ENCODE measurements at regions not wholly inside any gene's neighbourhood (a gene's known extent, or its start where the extent isn't known, plus 50 kb on each side); places are given as distances from the start of the nearest gene placed in this dataset.
A peak's percentile ranks its signal among the peaks of the same experiment; 100 is the strongest.

DNA sequence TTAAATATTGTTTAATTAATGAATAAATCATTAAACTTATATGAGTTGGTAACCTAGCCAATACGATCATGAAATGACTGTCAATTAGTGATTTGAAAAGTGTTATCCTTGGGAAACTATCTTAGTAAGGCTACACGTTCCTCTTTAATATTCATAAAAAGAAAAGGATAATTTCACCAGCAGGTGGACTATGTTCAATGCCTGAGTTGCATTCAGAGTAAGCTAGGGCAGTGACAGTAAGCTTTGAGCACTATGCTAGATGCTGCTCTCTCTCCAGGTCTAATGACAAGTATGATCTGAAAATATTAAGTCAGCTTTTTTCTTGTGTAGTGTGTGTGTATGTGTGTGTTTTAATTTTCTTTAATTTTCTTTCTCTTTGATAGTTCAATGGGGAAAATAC is 486.3 kb upstream of the PCDH15 start:
- DNase-seq (ENCODE audit: low read depth, low spot score): no peak
- H3K9me3 Mint-ChIP-seq: peaks cover 8% of the 10 kb centered on the region
- H3K4me1 Mint-ChIP-seq: no peaks in the 10 kb centered on the region
- peaks cover 3% of the 10 kb centered on the region for H3K36me3 Mint-ChIP-seq (ENCODE audit: low read depth)
- TF ChIP-seq, protein P1, sequence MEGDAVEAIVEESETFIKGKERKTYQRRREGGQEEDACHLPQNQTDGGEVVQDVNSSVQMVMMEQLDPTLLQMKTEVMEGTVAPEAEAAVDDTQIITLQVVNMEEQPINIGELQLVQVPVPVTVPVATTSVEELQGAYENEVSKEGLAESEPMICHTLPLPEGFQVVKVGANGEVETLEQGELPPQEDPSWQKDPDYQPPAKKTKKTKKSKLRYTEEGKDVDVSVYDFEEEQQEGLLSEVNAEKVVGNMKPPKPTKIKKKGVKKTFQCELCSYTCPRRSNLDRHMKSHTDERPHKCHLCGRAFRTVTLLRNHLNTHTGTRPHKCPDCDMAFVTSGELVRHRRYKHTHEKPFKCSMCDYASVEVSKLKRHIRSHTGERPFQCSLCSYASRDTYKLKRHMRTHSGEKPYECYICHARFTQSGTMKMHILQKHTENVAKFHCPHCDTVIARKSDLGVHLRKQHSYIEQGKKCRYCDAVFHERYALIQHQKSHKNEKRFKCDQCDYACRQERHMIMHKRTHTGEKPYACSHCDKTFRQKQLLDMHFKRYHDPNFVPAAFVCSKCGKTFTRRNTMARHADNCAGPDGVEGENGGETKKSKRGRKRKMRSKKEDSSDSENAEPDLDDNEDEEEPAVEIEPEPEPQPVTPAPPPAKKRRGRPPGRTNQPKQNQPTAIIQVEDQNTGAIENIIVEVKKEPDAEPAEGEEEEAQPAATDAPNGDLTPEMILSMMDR (conservative IDR thresholded peaks at IDR 0.05): peak; percentile 52
- no peaks in the 10 kb centered on the region for H3K27me3 Mint-ChIP-seq (ENCODE audit: low read depth)
- no peak overlapping the region for H3K4me3 Mint-ChIP-seq
- no peak overlapping the region for H3K27ac Mint-ChIP-seq (ENCODE audit: unreplicated experiment)

DNA sequence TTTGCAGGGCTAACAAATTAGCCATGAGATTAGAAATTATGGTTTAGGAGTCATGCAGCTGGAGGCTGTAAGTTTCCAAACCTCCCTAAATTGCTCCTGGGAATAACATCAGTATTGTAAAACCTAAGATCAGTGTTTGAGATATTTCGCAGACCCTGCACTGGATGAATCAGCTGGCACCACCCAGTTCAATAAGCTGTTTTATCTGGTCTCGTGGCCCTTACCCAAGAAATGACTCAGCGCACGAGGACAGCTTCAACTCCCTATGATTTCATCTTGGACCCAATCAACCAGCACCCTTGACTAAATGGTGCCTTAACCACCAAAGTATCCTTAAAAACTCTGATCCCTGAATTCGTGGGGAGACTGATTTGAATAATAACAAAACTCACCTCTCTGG is 482.0 kb upstream of the PCDH15 start:
- TF ChIP-seq, protein P1 (conservative IDR thresholded peaks at IDR 0.05): no peak
- no peaks in the 10 kb centered on the region for H3K27me3 Mint-ChIP-seq (ENCODE audit: low read depth)
- H3K4me1 Mint-ChIP-seq: no peaks in the 10 kb centered on the region
- no peak for DNase-seq (ENCODE audit: low read depth, low spot score)
- H3K4me3 Mint-ChIP-seq: no peak overlapping the region
- no peak overlapping the region for H3K27ac Mint-ChIP-seq (ENCODE audit: unreplicated experiment)
- H3K36me3 Mint-ChIP-seq (ENCODE audit: low read depth): no peaks in the 10 kb centered on the region
- H3K9me3 Mint-ChIP-seq: peaks cover 4% of the 10 kb centered on the region

DNA sequence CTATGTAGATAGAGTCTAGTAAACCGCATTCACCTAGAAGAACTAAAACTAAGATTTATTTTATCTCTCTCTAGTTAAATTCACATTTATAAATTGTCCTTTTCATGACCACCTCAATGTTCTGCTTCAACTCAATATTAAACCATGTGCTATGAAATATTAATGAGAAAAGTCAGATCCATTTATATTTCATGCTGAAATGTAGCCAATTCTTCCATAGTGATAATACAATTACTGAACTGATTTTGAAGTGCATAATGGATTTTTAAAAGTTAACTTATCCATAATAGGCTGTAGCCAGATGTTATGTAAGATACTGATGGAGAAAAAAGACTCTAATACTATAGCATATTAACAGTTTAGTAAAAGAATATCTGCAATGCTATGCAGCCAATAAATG is 479.7 kb upstream of the PCDH15 start:
- Mint-ChIP-seq H3K9me3 (peaks cover 4% of the 10 kb centered on the region), H3K4me1 (no peaks in the 10 kb centered on the region), H3K4me3 (no peak overlapping the region), H3K36me3 (ENCODE audit: low read depth) (no peaks in the 10 kb centered on the region), H3K27ac (ENCODE audit: unreplicated experiment) (no peak overlapping the region), H3K27me3 (ENCODE audit: low read depth) (no peaks in the 10 kb centered on the region)
- no peak for DNase-seq (ENCODE audit: low read depth, low spot score)
- TF ChIP-seq, protein P1 (conservative IDR thresholded peaks at IDR 0.05): no peak

DNA sequence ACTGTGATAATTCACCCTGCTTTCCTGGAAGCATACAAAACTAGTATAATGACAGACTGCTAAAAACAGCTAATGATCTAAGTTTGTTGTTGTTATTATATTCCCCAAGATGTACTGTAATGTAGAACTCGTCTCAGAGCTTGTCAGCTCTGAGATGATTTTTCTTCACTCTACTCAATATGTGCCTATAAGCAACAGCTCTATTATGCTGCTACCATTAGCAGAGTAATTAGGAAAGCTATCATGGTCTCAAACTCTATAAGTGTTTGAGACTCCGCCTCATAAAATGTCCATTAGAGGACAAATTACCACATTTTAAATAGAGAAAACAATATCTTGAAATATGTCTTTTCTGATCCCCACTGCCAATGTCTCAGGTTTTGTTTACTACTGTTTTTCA is 476.5 kb upstream of the PCDH15 start:
- no peaks in the 10 kb centered on the region for H3K36me3 Mint-ChIP-seq (ENCODE audit: low read depth)
- no peak overlapping the region for H3K27ac Mint-ChIP-seq (ENCODE audit: unreplicated experiment)
- TF ChIP-seq, protein P1 (conservative IDR thresholded peaks at IDR 0.05): no peak
- DNase-seq (ENCODE audit: low read depth, low spot score): no peak
- H3K4me3 Mint-ChIP-seq: no peak overlapping the region
- H3K4me1 Mint-ChIP-seq: no peaks in the 10 kb centered on the region
- H3K27me3 Mint-ChIP-seq (ENCODE audit: low read depth): no peaks in the 10 kb centered on the region
- H3K9me3 Mint-ChIP-seq: no peaks in the 10 kb centered on the region

GRCh38 chr10:55274367-55274766 is 473.3 kb upstream of the PCDH15 start:
- DNase-seq (ENCODE audit: low read depth, low spot score): no peak
- TF ChIP-seq, protein P1 (conservative IDR thresholded peaks at IDR 0.05): no peak

DNA sequence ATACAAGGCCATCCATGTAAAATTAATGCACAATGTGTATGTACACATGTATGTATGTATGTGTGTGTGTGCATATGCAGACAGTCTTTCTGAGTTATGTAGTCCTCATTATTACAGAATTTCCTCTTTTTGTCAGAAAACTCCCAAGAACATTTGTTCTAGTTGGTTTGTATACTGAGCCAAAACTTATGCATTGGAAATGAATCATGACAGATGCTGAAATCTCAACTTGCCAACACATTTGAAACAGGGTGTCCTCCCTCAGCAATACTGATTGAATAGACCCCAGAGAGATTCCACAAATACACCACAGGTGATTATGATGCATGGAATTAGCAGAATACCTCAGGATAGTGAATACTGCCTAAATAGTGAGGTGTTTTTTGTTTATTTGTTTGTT is 472.9 kb upstream of the PCDH15 start:
- Mint-ChIP-seq H3K4me3 (no peak overlapping the region), H3K36me3 (ENCODE audit: low read depth) (no peaks in the 10 kb centered on the region), H3K27ac (ENCODE audit: unreplicated experiment) (no peak overlapping the region), H3K4me1 (no peaks in the 10 kb centered on the region), H3K9me3 (no peaks in the 10 kb centered on the region), H3K27me3 (ENCODE audit: low read depth) (no peaks in the 10 kb centered on the region)
- no peak for DNase-seq (ENCODE audit: low read depth, low spot score)
- TF ChIP-seq, protein P1 (conservative IDR thresholded peaks at IDR 0.05): no peak

More at GRCh38 chr10:55274367-55274766, 473.3 kb upstream of the PCDH15 start:
- no peaks in the 10 kb centered on the region for H3K9me3 Mint-ChIP-seq
- H3K27ac Mint-ChIP-seq (ENCODE audit: unreplicated experiment): no peak overlapping the region
- no peaks in the 10 kb centered on the region for H3K36me3 Mint-ChIP-seq (ENCODE audit: low read depth)
- H3K27me3 Mint-ChIP-seq (ENCODE audit: low read depth): no peaks in the 10 kb centered on the region
- H3K4me3 Mint-ChIP-seq: no peak overlapping the region
- no peaks in the 10 kb centered on the region for H3K4me1 Mint-ChIP-seq
